Esophagus muscularis mucosa (tissue), 4 donors: ENCODE measurements at regions not wholly inside any gene's neighbourhood (a gene's known extent, or its start where the extent isn't known, plus 50 kb on each side); places are given as distances from the start of the nearest gene placed in this dataset.

ENCODE experiments used
- DNase-seq: peaks from one replicate; pipeline ENCODE4 v3.0.0-alpha.2; 2017; ENCODE audit errors: extremely low spot score
- H3K27ac ChIP-seq, 4 donors: fragments of 200-600 bp; sonication (generic); replicated peaks in 1 of 4; 1 replicate in 3 of 4; 2 replicates in 1 of 4; pipeline ENCODE4 v1.5.1; 2016 to 2019; ENCODE audit warnings: mild to moderate bottlenecking in 1 of 4
- H3K27me3 ChIP-seq, 4 donors: fragments of 200-600 bp; sonication (generic); one replicate each; pipeline versions ENCODE4 v1.5.1 to v1.6.0; 2016 to 2019
- H3K36me3 ChIP-seq, 4 donors: fragments of 200-600 bp; sonication (generic); one replicate each; pipeline ENCODE4 v1.5.1; 2016 to 2019
- H3K4me1 ChIP-seq, 4 donors: fragments of 200-600 bp; sonication (generic); one replicate each; pipeline ENCODE4 v1.5.1; 2016 to 2019
- H3K4me3 ChIP-seq, 4 donors: fragments of 200-600 bp; sonication (generic); 1 replicate in 2 of 4; 2 replicates in 2 of 4; pipeline ENCODE4 v1.5.1; 2016 to 2019; ENCODE audit warnings: mild to moderate bottlenecking in 4 of 4, moderate library complexity in 1 of 4
- H3K9me3 ChIP-seq, 4 donors: fragments of 200-600 bp; sonication (generic); 1 replicate in 3 of 4; 2 replicates in 1 of 4; pipeline ENCODE4 v1.5.1; 2016 to 2019
- CTCF ChIP-seq, 3 experiments: fragments of 200-600 bp in 2 of 3; fragments of 450-650 bp in 1 of 3; sonication (generic) in 2 of 3; IDR thresholded peaks; one replicate each; pipeline ENCODE4 v1.5.1; 2017 to 2019; ENCODE audit warnings: antibody characterized with exemption in 3 of 3, mild to moderate bottlenecking in 2 of 3, moderate library complexity in 1 of 3
- EP300 ChIP-seq: sonication (generic); formaldehyde crosslinking; IDR thresholded peaks from one replicate; pipeline ENCODE4 v1.6.1; 2017; ENCODE audit warnings: antibody characterized with exemption
- POLR2A ChIP-seq: fragments of 450-650 bp; IDR thresholded peaks from one replicate; pipeline ENCODE4 v1.6.1; 2017; ENCODE audit warnings: antibody characterized with exemption, moderate library complexity, mild to moderate bottlenecking, low read depth
- POLR2AphosphoS5 ChIP-seq, 2 donors: sonication (generic); formaldehyde crosslinking; IDR thresholded peaks; one replicate each; pipeline ENCODE4 v1.6.1; 2017; ENCODE audit warnings: antibody characterized with exemption in 2 of 2
- WGBS: methylation state at CpG from one replicate; pipeline ENCODE4 v1.1.5; 2018; 5-methylcytosine and 5-hydroxymethylcytosine counted together
- intact Hi-C: fragments of 100-400 bp; cut with DNase I; formaldehyde crosslinking; loops from one replicate; pipeline ENCODE4 v1.15.1; 2023

- no peak overlapping the region for H3K4me3 ChIP-seq
These were observed 76.2 kb upstream of the CADM1 start for GRCh38 chr11:115580416-115580815.

GRCh38 chr11:115579181-115579825 lies 75.1 kb upstream of the CADM1 start:
- TF ChIP-seq POLR2AphosphoS5 (IDR thresholded peaks at IDR 0.05) (no peak), POLR2A (no peak), EP300 (no peak), CTCF (IDR thresholded peaks at IDR 0.05) (no peak)
- H3K9me3 ChIP-seq: no peaks in the 10 kb centered on the region
- no peak overlapping the region for H3K27ac ChIP-seq
- intact Hi-C loops: no loop called here
- DNase-seq: no peak
- H3K36me3 ChIP-seq: no peaks in the 10 kb centered on the region
- no peak overlapping the region for H3K4me3 ChIP-seq
- peaks cover 0 to 6% (median 4%) of the 10 kb centered on the region in 4 donors for H3K4me1 ChIP-seq
- 93% methylated on average over 5 of the region's 5 CpGs for WGBS
- H3K27me3 ChIP-seq: no peaks in the 10 kb centered on the region

More at GRCh38 chr11:115580416-115580815, 76.2 kb upstream of the CADM1 start:
- DNase-seq: no peak
- Histone ChIP-seq H3K27me3 (no peaks in the 10 kb centered on the region), H3K36me3 (no peaks in the 10 kb centered on the region), H3K27ac (no peak overlapping the region), H3K9me3 (no peaks in the 10 kb centered on the region), H3K4me1 (peaks cover 0 to 6% (median 4%) of the 10 kb centered on the region in 4 donors)
- 86% methylated on average over 4 of the region's 4 CpGs for WGBS
- intact Hi-C loops: no loop called here
- TF ChIP-seq EP300 (no peak), CTCF (IDR thresholded peaks at IDR 0.05) (no peak), POLR2A (no peak), POLR2AphosphoS5 (IDR thresholded peaks at IDR 0.05) (no peak)

- TF ChIP-seq POLR2AphosphoS5 (IDR thresholded peaks at IDR 0.05) (no peak), EP300 (no peak), POLR2A (no peak), CTCF (IDR thresholded peaks at IDR 0.05) (no peak)
- no peak for DNase-seq
- intact Hi-C loops: no loop called here
- Histone ChIP-seq H3K4me1 (peaks cover 0 to 6% (median 4%) of the 10 kb centered on the region in 4 donors), H3K27me3 (no peaks in the 10 kb centered on the region), H3K27ac (no peak overlapping the region), H3K4me3 (no peak overlapping the region), H3K9me3 (no peaks in the 10 kb centered on the region), H3K36me3 (no peaks in the 10 kb centered on the region)
These were observed 74.1 kb upstream of the CADM1 start for GRCh38 chr11:115578275-115578674.

- intact Hi-C loops: no loop called here
- peaks cover 0 to 6% (median 4%) of the 10 kb centered on the region in 4 donors for H3K4me1 ChIP-seq
- H3K36me3 ChIP-seq: no peaks in the 10 kb centered on the region
- no peak overlapping the region for H3K27ac ChIP-seq
- no peak for DNase-seq
- H3K27me3 ChIP-seq: no peaks in the 10 kb centered on the region
- no peak for TF ChIP-seq EP300
- H3K9me3 ChIP-seq: no peaks in the 10 kb centered on the region
- no peak overlapping the region for H3K4me3 ChIP-seq
- WGBS: 95% methylated on average over 3 of the region's 3 CpGs
These were observed 73.5 kb upstream of the CADM1 start for GRCh38 chr11:115577701-115578100.

GRCh38 chr11:115576606-115577380 lies 72.6 kb upstream of the CADM1 start:
- TF ChIP-seq CTCF (IDR thresholded peaks at IDR 0.05): no peak
- TF ChIP-seq POLR2A: no peak
- TF ChIP-seq EP300: no peak
- TF ChIP-seq POLR2AphosphoS5 (IDR thresholded peaks at IDR 0.05): no peak
- H3K27me3 ChIP-seq: no peaks in the 10 kb centered on the region
- H3K36me3 ChIP-seq: no peaks in the 10 kb centered on the region
- intact Hi-C loops: no loop called here
- no peak for DNase-seq
- H3K27ac ChIP-seq: no peak overlapping the region
- H3K4me1 ChIP-seq: peaks cover 0 to 6% (median under 1%) of the 10 kb centered on the region in 4 donors
- H3K9me3 ChIP-seq: no peaks in the 10 kb centered on the region
- no peak overlapping the region for H3K4me3 ChIP-seq
- WGBS: 86% methylated on average over 6 of the region's 6 CpGs
